GM18868 (cell line): ENCODE measurements at regions not wholly inside any gene's neighbourhood (a gene's known extent, or its start where the extent isn't known, plus 50 kb on each side); places are given as distances from the start of the nearest gene placed in this dataset.

Experiments
- ATAC-seq: cut with Tn5 transposase; IDR thresholded peaks from one replicate; pipeline ENCODE4 v1.9.1; 2021; ENCODE audit warnings: mild to moderate bottlenecking, moderate library complexity; ENCODE audit not compliant: unreplicated experiment

DNA sequence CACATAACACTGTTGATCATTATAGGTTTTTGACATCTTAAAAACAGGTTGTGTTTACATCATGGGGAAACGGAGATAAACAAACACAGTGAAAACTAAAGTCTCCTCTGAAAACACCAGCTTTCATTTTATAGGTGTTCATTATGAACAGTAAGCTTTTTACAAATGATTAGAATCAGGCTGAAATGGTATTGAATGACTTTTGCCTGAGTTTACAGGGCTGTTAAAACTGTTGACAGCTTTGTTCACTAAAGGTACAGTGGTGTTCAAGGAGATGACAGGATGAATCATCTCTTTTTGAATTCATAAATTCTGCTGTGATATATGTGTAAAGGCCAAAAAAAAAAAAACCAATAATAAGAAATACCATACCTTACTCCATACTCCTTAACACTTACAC, 184.6 kb upstream of the CNTN5 start:
- no peak for ATAC-seq

DNA sequence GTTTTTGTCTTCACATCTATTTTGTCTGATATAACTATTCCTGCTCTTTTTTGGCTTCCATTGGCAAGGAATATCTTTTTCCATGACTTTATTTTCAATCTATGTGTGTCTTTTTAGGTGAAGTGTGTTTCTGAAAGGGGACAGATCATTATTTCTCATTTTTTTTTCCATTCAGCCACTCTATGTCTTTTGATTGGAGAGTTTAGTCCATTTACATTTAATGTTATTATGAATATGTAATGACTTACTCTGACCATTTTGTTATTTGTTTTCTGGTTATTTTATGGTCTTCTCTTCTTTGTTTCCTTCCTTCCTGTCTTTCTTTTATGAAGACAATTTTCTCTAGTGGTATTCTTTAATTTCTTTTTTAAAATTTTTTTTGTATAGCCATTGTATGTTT, 178.6 kb upstream of the CNTN5 start:
- ATAC-seq: no peak

GRCh38 chr11:98862169-98862568, 158.6 kb upstream of the CNTN5 start:
- ATAC-seq: no peak

- no peak for ATAC-seq
These were observed 149.1 kb upstream of the CNTN5 start for GRCh38 chr11:98871690-98872089.

GRCh38 chr11:98874050-98874449, 146.7 kb upstream of the CNTN5 start:
- ATAC-seq: no peak

DNA sequence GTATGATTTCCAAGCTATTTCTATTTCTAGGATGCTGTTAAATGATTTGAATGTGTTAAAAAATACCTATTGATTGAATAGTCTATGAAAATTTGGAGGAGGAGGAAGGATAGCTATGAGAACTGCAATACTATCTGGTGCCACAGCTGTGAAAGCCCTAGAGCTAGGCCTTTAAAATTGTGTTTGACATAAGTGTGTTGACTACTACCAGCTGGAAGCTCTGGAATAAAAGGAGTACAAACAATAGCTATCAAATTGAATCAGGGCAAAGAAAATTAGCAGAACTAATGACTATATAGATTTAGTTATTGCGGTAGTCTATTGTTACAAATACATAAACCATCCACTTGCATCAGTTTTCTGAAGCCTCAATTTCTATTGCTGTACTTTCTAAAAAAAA, 124.8 kb upstream of the CNTN5 start:
- no peak for ATAC-seq

- no peak for ATAC-seq
These were observed 79.8 kb upstream of the CNTN5 start for GRCh38 chr11:98940913-98941312.

GRCh38 chr11:98944461-98944860, 76.3 kb upstream of the CNTN5 start:
- no peak for ATAC-seq

GRCh38 chr11:98952107-98952506, 68.6 kb upstream of the CNTN5 start:
- no peak for ATAC-seq

DNA sequence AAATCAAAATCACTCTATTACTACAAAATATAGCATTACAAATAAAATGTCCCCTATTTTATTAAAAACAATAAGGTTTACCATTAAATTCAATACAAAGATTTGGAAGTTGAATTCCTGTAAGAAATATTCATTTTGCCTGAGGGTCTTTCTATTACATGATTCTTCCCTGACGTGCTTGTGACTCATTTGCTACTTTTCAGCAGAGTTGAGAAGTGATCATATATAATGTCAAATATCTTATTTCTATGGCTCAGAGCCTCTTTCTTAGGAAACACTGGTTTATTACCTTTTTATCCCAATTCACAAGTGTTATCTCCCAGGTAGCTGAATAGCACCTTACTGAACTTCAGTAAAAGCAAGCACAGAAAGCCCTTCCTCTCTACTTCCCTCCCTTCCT, 65.2 kb upstream of the CNTN5 start:
- no peak for ATAC-seq

GRCh38 chr11:98964146-98964545, 56.6 kb upstream of the CNTN5 start:
- ATAC-seq: no peak

DNA sequence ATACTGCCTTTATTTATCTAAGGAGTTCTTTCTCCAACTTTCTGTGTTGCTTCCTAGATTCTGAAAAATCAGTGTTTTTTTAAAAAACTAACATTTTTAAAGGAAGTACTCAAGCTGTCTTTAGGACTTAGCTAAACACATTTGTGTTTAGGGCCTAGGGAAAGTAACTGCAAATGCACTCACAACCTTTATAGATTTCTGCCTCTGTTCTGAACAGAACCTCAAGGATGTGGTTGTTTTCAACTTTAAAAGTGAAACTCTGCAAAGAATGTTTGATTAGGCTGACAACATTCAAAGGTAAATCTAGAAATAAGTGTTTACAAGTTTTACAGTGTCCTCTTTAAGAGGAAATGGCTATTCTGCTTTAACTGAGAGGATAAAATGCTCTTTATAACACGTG, 55.4 kb upstream of the CNTN5 start:
- no peak for ATAC-seq

DNA sequence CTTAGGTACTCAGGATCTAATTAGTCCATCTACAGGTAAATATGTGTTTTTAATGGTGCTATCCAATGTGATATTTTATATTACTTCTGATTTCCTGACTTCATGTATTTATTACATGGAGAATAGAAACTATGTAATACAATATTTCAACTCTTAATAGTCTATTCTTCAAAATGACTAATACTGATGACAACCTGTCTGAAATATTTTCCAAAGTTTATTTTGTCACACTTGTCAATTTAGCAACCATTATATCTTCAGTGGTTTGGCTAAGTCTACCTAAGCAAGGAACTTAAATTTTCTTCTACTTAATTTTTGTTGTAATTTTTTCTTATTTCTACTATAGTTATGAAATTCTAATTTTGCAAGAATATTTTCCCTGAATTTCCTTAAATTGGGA, 55.0 kb upstream of the CNTN5 start:
- no peak for ATAC-seq

- ATAC-seq: no peak
These were observed 53.7 kb upstream of the CNTN5 start for GRCh38 chr11:98967005-98967404.
